Gastroesophageal sphincter (tissue), 4 donors: ENCODE measurements at regions not wholly inside any gene's neighbourhood (a gene's known extent, or its start where the extent isn't known, plus 50 kb on each side); places are given as distances from the start of the nearest gene placed in this dataset.
"Not testable (repeated sequence)": the region's sequence is repeated elsewhere in the genome, so short reads cannot be mapped to it uniquely, and the experiment has no call there.

Experiments used
- ATAC-seq: fragments of 150-250 bp; one replicate; pipeline ENCODE4 v1.9.1; 2016; ENCODE audit warnings: mild to moderate bottlenecking, moderate library complexity
- H3K27ac ChIP-seq, 4 donors: fragments of 200-600 bp; sonication (generic) in 3 of 4; 1 replicate in 3 of 4; 2 replicates in 1 of 4; pipeline ENCODE4 v1.5.1; 2016 to 2019
- H3K27me3 ChIP-seq: fragments of 200-600 bp; sonication (generic); one replicate; pipeline ENCODE4 v1.5.1; 2019
- H3K36me3 ChIP-seq, 2 donors: fragments of 200-600 bp; sonication (generic); one replicate each; pipeline ENCODE4 v1.5.1; 2019; ENCODE audit warnings: control low read depth in 1 of 2
- H3K4me1 ChIP-seq, 3 donors: fragments of 200-600 bp; sonication (generic); 1 replicate in 2 of 3; 2 replicates in 1 of 3; pipeline ENCODE4 v1.5.1; 2016 to 2019; ENCODE audit warnings: control low read depth in 2 of 3
- H3K4me3 ChIP-seq, 2 donors: fragments of 200-600 bp; sonication (generic); one replicate each; pipeline ENCODE4 v1.5.1; 2019; ENCODE audit warnings: mild to moderate bottlenecking in 1 of 2, moderate library complexity in 1 of 2
- H3K9me3 ChIP-seq, 3 donors: fragments of 200-600 bp; sonication (generic); one replicate each; pipeline ENCODE4 v1.5.1; 2017 to 2019; ENCODE audit warnings: control low read depth in 2 of 3
- WGBS, 2 donors: methylation state at CpG; one replicate each; pipeline ENCODE4 v1.1.5; 2018; ENCODE audit warnings: low coverage in 1 of 2; 5-methylcytosine and 5-hydroxymethylcytosine counted together

DNA sequence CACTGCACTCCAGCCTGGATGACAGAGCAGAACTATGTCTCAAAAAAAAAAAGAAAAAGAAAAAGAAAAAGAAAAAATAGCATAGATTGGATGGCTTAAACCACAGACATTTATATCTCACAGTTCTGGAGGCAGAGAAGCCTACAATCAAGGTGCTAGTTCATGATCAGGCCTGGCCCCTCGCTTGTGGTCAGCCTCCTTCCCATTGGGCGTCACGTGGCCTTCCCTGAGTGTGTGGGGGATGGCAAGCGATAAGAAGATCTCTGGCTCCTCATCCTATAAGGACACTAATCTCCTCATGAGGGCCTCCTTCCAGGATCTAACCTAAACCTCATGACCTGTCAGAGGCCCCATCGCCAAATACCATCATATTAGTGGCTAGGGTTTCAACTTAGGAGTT lies 320.2 kb upstream of the SPATA31A3 start:
- ATAC-seq, H3K27ac ChIP-seq, H3K4me1 ChIP-seq, H3K4me3 ChIP-seq, H3K27me3 ChIP-seq, H3K36me3 ChIP-seq, H3K9me3 ChIP-seq: not testable (repeated sequence)
- WGBS, 2 donors, result no CpG with 5 or more reads among the region's 5 CpGs

DNA sequence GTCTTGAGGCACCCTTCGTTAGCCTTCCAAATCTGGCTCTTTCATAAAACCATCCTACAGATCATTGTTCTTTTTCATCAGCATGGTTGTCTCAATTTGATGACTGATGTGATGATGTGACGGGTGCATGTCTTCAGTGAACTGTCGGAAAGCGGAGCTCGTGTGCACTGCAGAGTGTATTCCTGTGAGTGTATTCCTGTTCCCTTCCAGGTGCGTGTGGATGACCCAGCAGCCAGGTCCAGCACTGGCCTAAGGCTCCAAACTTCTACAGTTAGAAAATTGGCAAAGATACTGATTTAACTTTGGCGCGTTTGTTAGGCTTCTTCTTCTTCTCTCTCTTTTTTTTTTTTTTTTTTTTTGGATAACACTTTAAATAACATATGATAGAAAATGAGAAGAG lies 314.8 kb upstream of the SPATA31A3 start:
- H3K4me1 ChIP-seq, H3K9me3 ChIP-seq, H3K36me3 ChIP-seq, H3K27me3 ChIP-seq, H3K27ac ChIP-seq, H3K4me3 ChIP-seq, ATAC-seq: not testable (repeated sequence)
- WGBS, 2 donors, result no CpG with 5 or more reads among the region's 8 CpGs

- H3K4me1 ChIP-seq, ATAC-seq, H3K36me3 ChIP-seq, H3K27ac ChIP-seq, H3K9me3 ChIP-seq, H3K4me3 ChIP-seq, H3K27me3 ChIP-seq: not testable (repeated sequence)
- WGBS, 2 donors, result no CpG with 5 or more reads among the region's 6 CpGs
Measured at GRCh38 chr9:67288797-67289196, 296.4 kb upstream of the SPATA31A3 start.

GRCh38 chr9:67288117-67288735 lies 295.9 kb upstream of the SPATA31A3 start:
- no CpG with 5 or more reads among the region's 46 CpGs for WGBS, 2 donors
- H3K4me3 ChIP-seq, H3K27me3 ChIP-seq, H3K4me1 ChIP-seq, H3K9me3 ChIP-seq, ATAC-seq, H3K27ac ChIP-seq, H3K36me3 ChIP-seq: not testable (repeated sequence)

DNA sequence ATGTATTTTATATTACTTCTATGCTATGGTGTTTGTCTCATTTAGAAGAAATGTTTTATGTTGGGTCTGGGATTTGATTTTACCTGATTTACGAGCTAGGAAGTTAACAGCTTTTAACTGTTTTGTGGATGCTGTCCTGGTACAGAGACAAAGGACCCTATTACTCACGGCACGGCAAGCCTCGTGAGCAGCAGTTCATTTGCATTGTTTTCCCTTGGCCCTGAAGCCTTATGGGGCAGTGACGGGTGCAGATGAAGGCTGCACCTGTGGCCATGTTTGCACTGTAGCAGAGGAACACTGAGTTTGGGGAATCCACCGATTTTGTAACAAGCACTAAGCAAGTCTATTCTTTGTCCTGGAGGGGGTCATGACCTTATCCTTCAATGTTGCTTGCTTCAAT lies 291.9 kb upstream of the SPATA31A3 start:
- H3K4me1 ChIP-seq, ATAC-seq, H3K4me3 ChIP-seq, H3K27ac ChIP-seq, H3K27me3 ChIP-seq, H3K36me3 ChIP-seq, H3K9me3 ChIP-seq: not testable (repeated sequence)
- no CpG with 5 or more reads among the region's 6 CpGs for WGBS, 2 donors

GRCh38 chr9:67281574-67281973 lies 289.2 kb upstream of the SPATA31A3 start:
- not testable (repeated sequence) for H3K36me3 ChIP-seq, H3K9me3 ChIP-seq, ATAC-seq, H3K4me3 ChIP-seq, H3K27ac ChIP-seq, H3K4me1 ChIP-seq, H3K27me3 ChIP-seq
- WGBS, 2 donors, result no CpG with 5 or more reads among the region's 4 CpGs

DNA sequence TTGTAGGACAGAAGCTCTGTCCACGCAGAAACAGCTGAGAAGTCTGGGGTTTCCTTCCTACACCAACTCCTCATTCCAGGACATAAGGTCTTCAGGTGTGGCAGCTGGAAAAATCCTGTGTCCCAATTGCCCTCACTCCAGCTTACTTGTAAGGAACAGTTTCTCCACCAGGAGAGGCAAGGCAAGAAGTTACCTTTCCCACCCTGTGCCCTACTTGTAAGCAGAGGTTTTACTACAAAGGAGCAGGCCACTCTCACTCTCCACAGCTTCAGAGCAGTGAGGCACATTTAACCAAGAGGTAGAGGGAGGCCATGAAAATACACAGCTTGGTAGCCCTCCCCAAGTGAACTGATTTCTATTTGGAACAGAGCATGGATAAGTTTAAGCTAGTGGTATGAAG lies 277.3 kb upstream of the SPATA31A3 start:
- ATAC-seq, H3K36me3 ChIP-seq, H3K4me1 ChIP-seq, H3K9me3 ChIP-seq, H3K27me3 ChIP-seq, H3K4me3 ChIP-seq, H3K27ac ChIP-seq: not testable (repeated sequence)
- WGBS, 2 donors, result no CpG with 5 or more reads among the region's 1 CpG

- H3K4me1 ChIP-seq, ATAC-seq, H3K4me3 ChIP-seq, H3K27me3 ChIP-seq, H3K36me3 ChIP-seq, H3K27ac ChIP-seq, H3K9me3 ChIP-seq: not testable (repeated sequence)
- no CpG with 5 or more reads among the region's 6 CpGs for WGBS, 2 donors
Measured at GRCh38 chr9:67257894-67258293, 265.5 kb upstream of the SPATA31A3 start.

DNA sequence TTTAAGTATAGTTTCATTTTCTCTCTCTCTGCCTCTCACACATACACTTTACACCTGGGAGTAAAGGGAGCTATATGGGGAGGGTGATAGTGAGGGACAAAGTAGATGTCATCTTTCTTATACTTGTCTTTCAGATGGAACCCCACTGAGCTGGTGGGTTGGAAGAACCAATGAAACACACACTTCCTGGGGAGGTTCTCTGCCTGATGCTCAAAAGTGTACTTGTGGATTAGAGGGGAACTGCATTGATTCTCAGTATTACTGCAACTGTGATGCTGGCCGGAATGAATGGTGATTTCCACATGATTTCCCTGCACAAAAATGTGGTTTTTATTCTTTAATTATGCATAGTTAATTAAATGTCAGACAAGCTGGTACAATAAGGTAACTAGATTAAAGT lies 256.6 kb upstream of the SPATA31A3 start:
- no CpG with 5 or more reads among the region's 1 CpG for WGBS, 2 donors
- H3K4me1 ChIP-seq, H3K9me3 ChIP-seq, H3K4me3 ChIP-seq, H3K27ac ChIP-seq, ATAC-seq, H3K27me3 ChIP-seq, H3K36me3 ChIP-seq: not testable (repeated sequence)

- H3K9me3 ChIP-seq, H3K27ac ChIP-seq, H3K36me3 ChIP-seq, H3K4me3 ChIP-seq, H3K27me3 ChIP-seq, ATAC-seq, H3K4me1 ChIP-seq: not testable (repeated sequence)
- no CpG with 5 or more reads among the region's 16 CpGs for WGBS, 2 donors
Measured at GRCh38 chr9:67212073-67212472, 219.7 kb upstream of the SPATA31A3 start.

DNA sequence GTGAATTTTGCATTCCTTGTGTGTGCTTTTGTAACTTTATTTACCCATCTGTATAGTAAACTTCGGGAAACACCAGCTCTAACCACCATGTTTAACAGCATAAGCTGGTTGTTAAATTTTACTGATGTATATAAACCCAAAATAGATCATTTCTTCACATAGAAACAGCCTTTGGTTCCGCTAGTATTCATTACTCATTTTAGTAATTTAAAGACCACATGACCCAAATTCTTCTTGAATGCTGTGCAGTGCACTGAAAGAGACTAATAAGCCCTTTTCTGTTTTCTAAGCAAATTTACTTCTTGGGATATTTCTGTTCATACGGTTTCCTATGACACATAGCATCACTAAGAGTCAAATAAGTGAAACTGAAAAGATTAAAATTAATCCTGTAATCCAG lies 218.5 kb upstream of the SPATA31A3 start:
- not testable (repeated sequence) for H3K27ac ChIP-seq, H3K27me3 ChIP-seq, H3K4me1 ChIP-seq, H3K9me3 ChIP-seq, ATAC-seq, H3K4me3 ChIP-seq, H3K36me3 ChIP-seq
- WGBS, 2 donors, result 50% methylated on average over 1 of the region's 3 CpGs; no CpG with 5 or more reads in 1 of the 2 donors

DNA sequence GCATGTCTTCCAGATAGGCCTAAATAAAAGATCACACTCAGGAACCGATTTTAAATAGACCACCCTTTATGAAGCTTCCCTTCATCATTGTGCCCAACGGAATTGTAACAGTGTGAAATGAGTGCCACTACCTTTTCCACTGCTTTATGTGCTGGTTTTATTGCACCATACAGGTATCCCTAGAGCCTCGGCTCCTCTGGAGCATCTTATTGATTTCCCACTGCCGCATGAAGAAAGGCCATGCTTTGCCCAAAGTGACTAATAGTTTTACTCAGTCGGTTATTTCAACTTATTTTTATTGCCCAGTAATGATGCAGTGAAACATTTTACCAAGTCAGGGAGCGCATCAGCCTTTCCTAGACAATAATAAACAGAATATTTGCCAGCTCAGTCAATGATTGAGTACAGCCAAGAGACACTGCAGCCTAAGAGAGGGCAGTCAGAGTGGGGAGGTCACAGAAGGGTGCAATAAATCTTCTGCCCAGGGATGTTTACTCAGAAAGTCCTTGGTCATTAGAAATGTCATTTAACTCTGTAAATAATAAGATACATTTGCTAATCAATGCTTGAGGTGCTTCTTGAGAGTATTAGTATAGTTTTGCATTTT lies 216.6 kb upstream of the SPATA31A3 start:
- not testable (repeated sequence) for H3K4me1 ChIP-seq, H3K4me3 ChIP-seq, H3K27me3 ChIP-seq, H3K27ac ChIP-seq, ATAC-seq, H3K36me3 ChIP-seq, H3K9me3 ChIP-seq
- no CpG with 5 or more reads among the region's 6 CpGs for WGBS, 2 donors

- no CpG with 5 or more reads among the region's 7 CpGs for WGBS, 2 donors
- not testable (repeated sequence) for H3K4me3 ChIP-seq, H3K27ac ChIP-seq, H3K9me3 ChIP-seq, H3K36me3 ChIP-seq, H3K27me3 ChIP-seq, H3K4me1 ChIP-seq, ATAC-seq
Measured at GRCh38 chr9:67196135-67196534, 203.8 kb upstream of the SPATA31A3 start.

DNA sequence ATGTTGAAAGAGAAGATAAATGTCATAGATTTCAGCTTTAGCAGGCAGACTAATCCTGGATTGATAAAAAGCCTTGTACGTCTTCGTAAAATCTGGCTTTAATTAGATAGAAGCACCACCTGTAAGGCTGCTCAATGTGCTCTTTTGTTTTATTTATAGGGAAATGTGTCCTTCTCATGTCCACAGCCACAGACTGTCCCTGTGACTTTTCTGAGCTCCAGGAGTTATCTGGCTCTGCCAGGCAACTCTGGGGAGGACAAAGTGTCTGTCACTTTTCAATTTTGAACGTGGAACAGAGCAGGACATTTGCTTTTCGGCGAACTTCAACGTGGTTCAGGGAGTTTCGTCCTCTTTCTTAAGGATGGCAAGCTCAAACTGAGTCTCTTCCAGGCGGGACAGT lies 203.0 kb upstream of the SPATA31A3 start:
- WGBS, 2 donors, result no CpG with 5 or more reads among the region's 8 CpGs
- H3K4me1 ChIP-seq, H3K9me3 ChIP-seq, H3K27ac ChIP-seq, H3K36me3 ChIP-seq, ATAC-seq, H3K4me3 ChIP-seq, H3K27me3 ChIP-seq: not testable (repeated sequence)
